K562 (cell line): ENCODE measurements at regions not wholly inside any gene's neighbourhood (a gene's known extent, or its start where the extent isn't known, plus 50 kb on each side); places are given as distances from the start of the nearest gene placed in this dataset.

Experiments
- ATAC-seq: fragments of 200-7000 bp; cut with Tn5 transposase; 3 replicates; pipeline ENCODE4 v1.9.1; 2020; ENCODE audit warnings: moderate library complexity
- BruUV-seq: library from RNA; stranded (reverse); fragments of 400-500 nt; replicated peaks from 2 replicates; lab custom pipeline; 2021; lab: Mats Ljungman, UMichigan
- CTCF ChIA-PET: fragments of 300-600 bp; formaldehyde crosslinking; extraction: SDS; loops from one replicate; lab custom pipeline; 2021; ENCODE audit warnings: low intra/inter-chr PET ratio; lab: Yijun Ruan, JAX
- POLR2A ChIA-PET: fragments of 300-600, 350-650 bp; sonication (Branson Sonifier 250); formaldehyde crosslinking; extraction: SDS; loops from one replicate; lab custom pipeline; 2021; ENCODE audit warnings: antibody characterized with exemption, inconsistent platforms; lab: Yijun Ruan, JAX
- DNase-seq, 4 experiments: peaks; one replicate each; pipeline versions ENCODE4 v3.0.0 to v3.0.0-alpha.2; 2011 to 2018; ENCODE audit warnings: low spot score in 3 of 4, mixed read lengths in 3 of 4; ENCODE audit errors: extremely low read depth in 1 of 4
- FAIRE-seq: peaks from 2 replicates; lab custom pipeline; 2011; peaks lifted over from hg19 to GRCh38; lab: Jason Lieb, UNC
- H2AFZ ChIP-seq: 2 replicates; pipeline ENCODE4 v1.6.0; 2011; ENCODE audit warnings: low read depth, low read length, control low read depth, inconsistent platforms
- H3K27ac ChIP-seq: fragments of 200-600 bp; 3 replicates; pipeline ENCODE4 v1.8.0; 2011; ENCODE audit warnings: low read depth, mild to moderate bottlenecking, control low read depth, inconsistent platforms, low read length, moderate library complexity, mixed read lengths; ENCODE audit errors: extremely low read depth
- H3K27me3 ChIP-seq, 2 experiments: fragments of 300-600 bp in 1 of 2; 2 replicates in 1 of 2; 3 replicates in 1 of 2; pipeline versions ENCODE4 v1.6.0 to v1.8.0; 2011; ENCODE audit warnings: inconsistent platforms in 2 of 2, low read length in 2 of 2, mild to moderate bottlenecking in 1 of 2, mixed read lengths in 1 of 2, moderate library complexity in 1 of 2; ENCODE audit not compliant: control insufficient read depth in 2 of 2, insufficient read depth in 2 of 2
- H3K36me3 ChIP-seq: fragments of 300-600 bp; 3 replicates; pipeline ENCODE4 v1.8.0; 2011; ENCODE audit warnings: mild to moderate bottlenecking, low read length, inconsistent platforms; ENCODE audit not compliant: control insufficient read depth, insufficient read depth
- H3K4me1 ChIP-seq, 2 experiments: fragments of 200-600 bp in 1 of 2; replicated peaks in 1 of 2; 2 replicates in 1 of 2; 3 replicates in 1 of 2; pipeline versions ENCODE4 v1.5.1 to v1.8.0; 2011; ENCODE audit warnings: inconsistent platforms in 2 of 2, low read length in 2 of 2, mild to moderate bottlenecking in 1 of 2, mixed read lengths in 1 of 2, moderate library complexity in 1 of 2; ENCODE audit not compliant: control insufficient read depth in 2 of 2, insufficient read depth in 2 of 2
- H3K4me2 ChIP-seq: 2 replicates; pipeline ENCODE4 v1.6.1; 2011; ENCODE audit warnings: low read length, control low read depth, inconsistent platforms, mixed read lengths; ENCODE audit not compliant: insufficient read depth
- H3K4me3 ChIP-seq: fragments of 200-600 bp; sonication (generic), shearing (Covaris generic); 2 replicates; pipeline ENCODE4 v1.5.1; 2016; ENCODE audit warnings: control low read depth, inconsistent platforms
- H3K79me2 ChIP-seq: fragments of 200-600 bp; 3 replicates; pipeline ENCODE4 v1.8.0; 2011; ENCODE audit warnings: low read length, inconsistent platforms; ENCODE audit not compliant: control insufficient read depth, insufficient read depth
- H3K9ac ChIP-seq, 2 experiments: 2 replicates each; pipeline versions ENCODE4 v1.6.0 to v1.6.1; 2011; ENCODE audit warnings: low read depth in 2 of 2, low read length in 2 of 2, control low read depth in 1 of 2, inconsistent platforms in 1 of 2, mild to moderate bottlenecking in 1 of 2, mixed read lengths in 1 of 2; ENCODE audit not compliant: insufficient read depth in 1 of 2
- H3K9me1 ChIP-seq: one replicate; pipeline ENCODE4 v1.6.0; 2011; ENCODE audit warnings: inconsistent platforms, mild to moderate bottlenecking, low read length, moderate library complexity; ENCODE audit not compliant: control insufficient read depth, insufficient read depth
- H3K9me3 ChIP-seq: replicated peaks from 2 replicates; pipeline ENCODE4 v1.5.1; 2011; ENCODE audit warnings: low read depth, low read length, inconsistent platforms; ENCODE audit not compliant: control insufficient read depth, insufficient read depth
- H4K20me1 ChIP-seq: replicated peaks from 2 replicates; pipeline ENCODE4 v1.6.1; 2011; ENCODE audit warnings: low read length, inconsistent platforms, mixed read lengths; ENCODE audit not compliant: control insufficient read depth, insufficient read depth
- BMI1 ChIP-seq: fragments of 150-350 bp; IDR thresholded peaks from 2 replicates; pipeline ENCODE4 v1.6.1; 2014; ENCODE audit warnings: low read length
- CEBPG ChIP-seq, 3 experiments: fragments of 200-800 bp in 1 of 3; sonication (Bioruptor generic) in 1 of 3; sonication (generic) in 1 of 3; formaldehyde crosslinking in 1 of 3; IDR thresholded peaks in 2 of 3; conservative IDR thresholded peaks in 1 of 3; 2 replicates each; pipeline versions ENCODE4 v1.6.1 to v1.8.0; 2016 to 2022; ENCODE audit warnings: missing compliant biosample characterization in 2 of 3, missing genetic modification characterization in 2 of 3, mild to moderate bottlenecking in 1 of 3, missing genetic modification reagents in 1 of 3
- CREM ChIP-seq: IDR thresholded peaks from 2 replicates; pipeline ENCODE4 v1.6.1; 2014; ENCODE audit warnings: antibody characterized with exemption, low read depth
- E2F5 ChIP-seq: sonication (generic); formaldehyde crosslinking; IDR thresholded peaks from 2 replicates; pipeline ENCODE4 v1.8.0; 2022; ENCODE audit warnings: mild to moderate bottlenecking, missing genetic modification reagents
- E2F6 ChIP-seq, 2 experiments: IDR thresholded peaks; 2 replicates each; pipeline ENCODE4 v1.6.1; 2011; ENCODE audit warnings: borderline replicate concordance in 1 of 2, control low read depth in 1 of 2, low read depth in 1 of 2, low read length in 1 of 2, mild to moderate bottlenecking in 1 of 2, mixed read lengths in 1 of 2, moderate library complexity in 1 of 2; ENCODE audit not compliant: insufficient read depth in 1 of 2, insufficient read length in 1 of 2, poor library complexity in 1 of 2, severe bottlenecking in 1 of 2; ENCODE audit errors: extremely low read depth in 1 of 2
- GABPA ChIP-seq: fragments of 200-800 bp; sonication (Bioruptor generic); conservative IDR thresholded peaks from 2 replicates; pipeline ENCODE4 v1.6.1; 2016; ENCODE audit warnings: low read depth, missing genetic modification characterization, missing compliant biosample characterization
- HDAC3 ChIP-seq: fragments of 450-650 bp; IDR thresholded peaks from 2 replicates; pipeline ENCODE4 v1.6.1; 2018; ENCODE audit warnings: borderline replicate concordance, mild to moderate bottlenecking, moderate library complexity; ENCODE audit not compliant: partially characterized antibody
- MTA3 ChIP-seq: fragments of 450-650 bp; formaldehyde crosslinking; IDR thresholded peaks from 2 replicates; pipeline ENCODE4 v1.6.1; 2017; ENCODE audit warnings: mild to moderate bottlenecking, borderline replicate concordance
- RBBP5 ChIP-seq: fragments of 200-600 bp; sonication (generic); IDR thresholded peaks from 2 replicates; pipeline ENCODE4 v1.6.1; 2012; ENCODE audit warnings: borderline replicate concordance, mild to moderate bottlenecking, low read length, control low read depth, inconsistent platforms; ENCODE audit not compliant: insufficient read depth, poor library complexity, severe bottlenecking
- ZBED1 ChIP-seq: IDR thresholded peaks from 2 replicates; pipeline ENCODE4 v1.6.1; 2014
- ZFP36 ChIP-seq: fragments of 150-350 bp; IDR thresholded peaks from 2 replicates; pipeline ENCODE4 v1.6.1; 2018; ENCODE audit warnings: low read length, low read depth; ENCODE audit not compliant: partially characterized antibody
- ZNF143 ChIP-seq: sonication (generic); formaldehyde crosslinking; IDR thresholded peaks from 2 replicates; pipeline ENCODE4 v1.9.0; 2022; ENCODE audit warnings: mild to moderate bottlenecking, missing genetic modification reagents
- ZNF146 ChIP-seq: IDR thresholded peaks from one replicate; pipeline ENCODE4 v1.6.1; 2018; ENCODE audit warnings: missing compliant biosample characterization; ENCODE audit not compliant: unreplicated experiment
- ZNF444 ChIP-seq: fragments of 250-450 bp; sonication (Bioruptor Pico); IDR thresholded peaks from 2 replicates; pipeline ENCODE4 v1.4.0; 2020; ENCODE audit warnings: mild to moderate bottlenecking, moderate library complexity
- ZNF778 ChIP-seq: fragments of 450-650 bp; formaldehyde crosslinking; IDR thresholded peaks from 2 replicates; pipeline ENCODE4 v1.4.0; 2020; ENCODE audit warnings: mild to moderate bottlenecking, moderate library complexity
- WGBS: fragments of 100-300 bp; shearing (Covaris generic); methylation state at CpG from one replicate; pipeline ENCODE4 v1.1.6; 2016; ENCODE audit warnings: low coverage, mixed read lengths; ENCODE audit not compliant: insufficient coverage; ENCODE audit errors: missing lambda C conversion rate; 5-methylcytosine and 5-hydroxymethylcytosine counted together
- in situ Hi-C: fragments of 300-500 bp; cut with MboI; formaldehyde crosslinking; loops from 4 replicates; pipeline ENCODE4 v1.15.0; 2018; ENCODE audit warnings: inconsistent platforms, mixed read lengths
- intact Hi-C: fragments of 100-400 bp; cut with micrococcal nuclease; formaldehyde crosslinking; loops from 2 replicates; pipeline ENCODE4 v1.14.2; 2022
- TF ChIP-seq, protein P1 (sequence below), 2 experiments: fragments of 450-650 bp; IDR thresholded peaks; 2 replicates each; pipeline ENCODE4 v1.6.1; 2018; ENCODE audit warnings: mild to moderate bottlenecking in 2 of 2, low read depth in 1 of 2; ENCODE audit not compliant: partially characterized antibody in 2 of 2

DNA sequence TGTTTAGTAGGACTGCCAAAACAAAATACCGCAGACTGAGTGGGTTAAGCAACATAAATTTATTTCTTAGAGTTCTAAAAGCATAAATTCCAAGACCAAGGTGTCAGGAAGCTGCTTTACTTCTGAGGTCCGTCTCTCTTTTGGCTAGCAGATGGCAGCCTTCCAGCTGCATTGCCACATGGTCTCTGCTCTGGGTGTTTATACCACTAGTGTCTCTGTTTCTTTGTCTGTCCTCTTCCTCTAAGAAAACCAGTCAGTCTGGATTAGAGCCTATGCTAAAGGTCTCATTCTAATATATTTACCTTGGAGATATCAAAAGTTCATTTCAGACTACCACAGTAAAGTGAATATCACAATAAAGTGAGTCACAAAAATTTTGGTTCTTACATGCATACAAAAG is 519.8 kb downstream of the COL11A1 start:
- POLR2A ChIA-PET, result no interaction called here
- H3K9ac ChIP-seq, result no peak overlapping the region
- H4K20me1 ChIP-seq, result no peaks in the 10 kb centered on the region
- H3K27ac ChIP-seq, result no peak overlapping the region
- FAIRE-seq, result no peak
- H3K36me3 ChIP-seq, result no peaks in the 10 kb centered on the region
- H3K4me3 ChIP-seq, result no peak overlapping the region
- no peak overlapping the region for H2AFZ ChIP-seq
- no peaks in the 10 kb centered on the region for H3K9me3 ChIP-seq
- 0% methylated on average over 2 of the region's 2 CpGs for WGBS
- in situ Hi-C loops (no loop called here), intact Hi-C loops (no loop called here)
- no peaks in the 10 kb centered on the region for H3K4me1 ChIP-seq
- H3K27me3 ChIP-seq, result no peaks in the 10 kb centered on the region
- no TSS peak for BruUV-seq
- ATAC-seq, result no peak
- no peak overlapping the region for H3K4me2 ChIP-seq
- H3K79me2 ChIP-seq, result no peaks in the 10 kb centered on the region
- H3K9me1 ChIP-seq, result no peaks in the 10 kb centered on the region
- CTCF ChIA-PET, result no interaction called here
- TF ChIP-seq CREM (no peak), BMI1 (no peak), E2F6 (IDR thresholded peaks at IDR 0.05; ENCODE audit: borderline replicate concordance in 1 of 2, extremely low read depth in 1 of 2, insufficient read depth in 1 of 2, insufficient read length in 1 of 2, low read depth in 1 of 2, low read length in 1 of 2, poor library complexity in 1 of 2, severe bottlenecking in 1 of 2) (no peak), ZNF143 (CRISPR knock-in tag) (no peak), ZBED1 (no peak), MTA3 (no peak), HDAC3 (no peak), ZFP36 (no peak), ZNF444 (CRISPR knock-in tag) (no peak), ZNF146 (CRISPR knock-in tag) (no peak), CEBPG (CRISPR knock-in tag; IDR thresholded peaks at IDR 0.05) (no peak), CEBPG (tag; conservative IDR thresholded peaks at IDR 0.05 in 1 of 2, IDR thresholded peaks at IDR 0.05 in 1 of 2) (no peak), E2F5 (no peak), GABPA (tag) (no peak), ZNF778 (CRISPR knock-in tag) (no peak), RBBP5 (no peak)
- TF ChIP-seq, protein P1, sequence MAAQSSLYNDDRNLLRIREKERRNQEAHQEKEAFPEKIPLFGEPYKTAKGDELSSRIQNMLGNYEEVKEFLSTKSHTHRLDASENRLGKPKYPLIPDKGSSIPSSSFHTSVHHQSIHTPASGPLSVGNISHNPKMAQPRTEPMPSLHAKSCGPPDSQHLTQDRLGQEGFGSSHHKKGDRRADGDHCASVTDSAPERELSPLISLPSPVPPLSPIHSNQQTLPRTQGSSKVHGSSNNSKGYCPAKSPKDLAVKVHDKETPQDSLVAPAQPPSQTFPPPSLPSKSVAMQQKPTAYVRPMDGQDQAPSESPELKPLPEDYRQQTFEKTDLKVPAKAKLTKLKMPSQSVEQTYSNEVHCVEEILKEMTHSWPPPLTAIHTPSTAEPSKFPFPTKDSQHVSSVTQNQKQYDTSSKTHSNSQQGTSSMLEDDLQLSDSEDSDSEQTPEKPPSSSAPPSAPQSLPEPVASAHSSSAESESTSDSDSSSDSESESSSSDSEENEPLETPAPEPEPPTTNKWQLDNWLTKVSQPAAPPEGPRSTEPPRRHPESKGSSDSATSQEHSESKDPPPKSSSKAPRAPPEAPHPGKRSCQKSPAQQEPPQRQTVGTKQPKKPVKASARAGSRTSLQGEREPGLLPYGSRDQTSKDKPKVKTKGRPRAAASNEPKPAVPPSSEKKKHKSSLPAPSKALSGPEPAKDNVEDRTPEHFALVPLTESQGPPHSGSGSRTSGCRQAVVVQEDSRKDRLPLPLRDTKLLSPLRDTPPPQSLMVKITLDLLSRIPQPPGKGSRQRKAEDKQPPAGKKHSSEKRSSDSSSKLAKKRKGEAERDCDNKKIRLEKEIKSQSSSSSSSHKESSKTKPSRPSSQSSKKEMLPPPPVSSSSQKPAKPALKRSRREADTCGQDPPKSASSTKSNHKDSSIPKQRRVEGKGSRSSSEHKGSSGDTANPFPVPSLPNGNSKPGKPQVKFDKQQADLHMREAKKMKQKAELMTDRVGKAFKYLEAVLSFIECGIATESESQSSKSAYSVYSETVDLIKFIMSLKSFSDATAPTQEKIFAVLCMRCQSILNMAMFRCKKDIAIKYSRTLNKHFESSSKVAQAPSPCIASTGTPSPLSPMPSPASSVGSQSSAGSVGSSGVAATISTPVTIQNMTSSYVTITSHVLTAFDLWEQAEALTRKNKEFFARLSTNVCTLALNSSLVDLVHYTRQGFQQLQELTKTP (IDR thresholded peaks at IDR 0.05; ENCODE audit: low read depth in 1 of 2, partially characterized antibody in 2 of 2), result no peak
- no peak for DNase-seq
